AG04449 (cell line): ENCODE measurements at regions not wholly inside any gene's neighbourhood (a gene's known extent, or its start where the extent isn't known, plus 50 kb on each side); places are given as distances from the start of the nearest gene placed in this dataset.

Experiments used
- CTCF ChIA-PET: fragments of 350-600 bp; formaldehyde crosslinking; extraction: SDS; loops from one replicate; lab custom pipeline; 2021; ENCODE audit warnings: antibody characterized with exemption; lab: Yijun Ruan, JAX
- POLR2A ChIA-PET: fragments of 400-600, 350-600 bp; formaldehyde crosslinking; extraction: SDS; loops from one replicate; lab custom pipeline; 2020; ENCODE audit warnings: antibody characterized with exemption, inconsistent platforms; lab: Yijun Ruan, JAX
- DNase-seq: peaks from one replicate; pipeline ENCODE4 v3.0.0-alpha.2; 2010; ENCODE audit warnings: low read depth, low spot score
- H3K4me3 ChIP-seq: 2 replicates; pipeline ENCODE4 v1.5.1; 2011; ENCODE audit warnings: low read depth, mild to moderate bottlenecking, control low read depth, low read length
- CTCF ChIP-seq: IDR thresholded peaks from one replicate; pipeline ENCODE4 v1.5.1; 2011; ENCODE audit warnings: mild to moderate bottlenecking, moderate library complexity, low read length, control low read depth, inconsistent platforms; ENCODE audit not compliant: insufficient read depth; ENCODE audit errors: missing control alignments

GRCh38 chr1:88219521-88219920 is 464.6 kb upstream of the PKN2 start:
- ChIA-PET POLR2A (no interaction called here), CTCF (no interaction called here)
- TF ChIP-seq CTCF = no peak
- no peak overlapping the region for H3K4me3 ChIP-seq
- DNase-seq = no peak

GRCh38 chr1:88221411-88221810 is 462.7 kb upstream of the PKN2 start:
- no peak for DNase-seq
- ChIA-PET CTCF (interaction anchor here (1.0 to 1.5 kb wide), 3 partner anchors 20 to 929 kb away, joined by 3 to 4 read pairs (median 3); no protein-coding TSS in a partner anchor), POLR2A (no interaction called here)
- no peak for TF ChIP-seq CTCF
- no peak overlapping the region for H3K4me3 ChIP-seq

- TF ChIP-seq CTCF = no peak
- ChIA-PET CTCF (no interaction called here), POLR2A (no interaction called here)
- H3K4me3 ChIP-seq = no peak overlapping the region
- no peak for DNase-seq
These were observed 459.2 kb upstream of the PKN2 start for GRCh38 chr1:88224906-88225305.

- POLR2A ChIA-PET = no interaction called here
- TF ChIP-seq CTCF = no peak
- no peak for DNase-seq
- no peak overlapping the region for H3K4me3 ChIP-seq
- CTCF ChIA-PET = interaction anchor here (0.8 kb wide), 1 partner anchor 14 kb away, joined by 3 read pairs; no protein-coding TSS in a partner anchor
These were observed 456.0 kb upstream of the PKN2 start for GRCh38 chr1:88228114-88228513.

- H3K4me3 ChIP-seq = no peak overlapping the region
- DNase-seq = no peak
- TF ChIP-seq CTCF = no peak
- ChIA-PET POLR2A (no interaction called here), CTCF (no interaction called here)
These were observed 453.9 kb upstream of the PKN2 start for GRCh38 chr1:88230126-88230525.

DNA sequence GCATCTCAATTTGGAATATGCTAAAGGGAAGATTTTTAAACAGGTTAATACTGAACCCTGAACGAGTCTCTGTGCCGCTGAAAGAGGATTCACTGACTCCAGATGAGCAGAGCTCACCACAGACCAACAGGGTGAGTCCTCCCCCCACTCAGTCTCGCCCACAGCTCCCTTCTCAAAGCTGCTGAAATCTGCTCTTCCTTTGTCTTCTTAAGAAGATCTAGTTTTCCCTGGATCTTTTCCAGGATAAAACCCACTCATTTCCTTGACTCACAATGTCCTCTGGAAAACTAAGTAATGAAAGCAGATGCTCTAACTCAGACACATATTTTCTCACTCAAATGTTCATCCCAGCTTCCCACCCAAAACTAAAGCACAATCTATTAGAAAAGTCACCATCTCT is 447.0 kb upstream of the PKN2 start:
- ChIA-PET POLR2A (no interaction called here), CTCF (interaction anchor here (1.4 to 2.2 kb wide), 2 partner anchors 57 to 944 kb away, joined by 3 to 10 read pairs; no protein-coding TSS in a partner anchor)
- no peak for DNase-seq
- no peak overlapping the region for H3K4me3 ChIP-seq
- TF ChIP-seq CTCF = no peak
